ENCODE measurements at regions not wholly inside any gene's neighbourhood (a gene's known extent, or its start where the extent isn't known, plus 50 kb on each side); places are given as distances from the start of the nearest gene placed in this dataset.

GRCh38 chr2:22929998-22930397, 455.0 kb upstream of the KLHL29 start:
- POLR2A ChIA-PET = no interaction called here
- no peak overlapping the region for H3K4me3 ChIP-seq (ENCODE audit: low read depth, low read length)
- no peaks in the 10 kb centered on the region for H3K36me3 ChIP-seq (ENCODE audit: control insufficient read depth, insufficient read depth, low read length)
- CTCF ChIA-PET = no interaction called here
- TF ChIP-seq CTCF (IDR thresholded peaks at IDR 0.05; ENCODE audit: insufficient read depth, low read depth, low read length) = no peak
- DNase-seq (ENCODE audit: low read depth) = no peak
- H3K27me3 ChIP-seq (ENCODE audit: control insufficient read depth, insufficient read depth, low read length) = no peaks in the 10 kb centered on the region

GRCh38 chr2:22930781-22931180, 454.2 kb upstream of the KLHL29 start:
- CTCF ChIA-PET = no interaction called here
- POLR2A ChIA-PET = no interaction called here
- TF ChIP-seq CTCF (IDR thresholded peaks at IDR 0.05; ENCODE audit: insufficient read depth, low read depth, low read length) = no peak

GRCh38 chr2:22932288-22932687, 452.7 kb upstream of the KLHL29 start:
- ChIA-PET POLR2A (no interaction called here), CTCF (no interaction called here)
- no peak for DNase-seq (ENCODE audit: low read depth)
- Histone ChIP-seq H3K36me3 (ENCODE audit: control insufficient read depth, insufficient read depth, low read length) (no peaks in the 10 kb centered on the region), H3K27me3 (ENCODE audit: control insufficient read depth, insufficient read depth, low read length) (no peaks in the 10 kb centered on the region), H3K4me3 (ENCODE audit: low read depth, low read length) (no peak overlapping the region)
- TF ChIP-seq CTCF (IDR thresholded peaks at IDR 0.05; ENCODE audit: insufficient read depth, low read depth, low read length) = no peak

More at GRCh38 chr2:22930781-22931180, 454.2 kb upstream of the KLHL29 start:
- Histone ChIP-seq H3K27me3 (ENCODE audit: control insufficient read depth, insufficient read depth, low read length) (no peaks in the 10 kb centered on the region), H3K36me3 (ENCODE audit: control insufficient read depth, insufficient read depth, low read length) (no peaks in the 10 kb centered on the region), H3K4me3 (ENCODE audit: low read depth, low read length) (no peak overlapping the region)
- DNase-seq (ENCODE audit: low read depth) = no peak

- Histone ChIP-seq H3K4me3 (ENCODE audit: low read depth, low read length) (no peak overlapping the region), H3K36me3 (ENCODE audit: control insufficient read depth, insufficient read depth, low read length) (no peaks in the 10 kb centered on the region), H3K27me3 (ENCODE audit: control insufficient read depth, insufficient read depth, low read length) (no peaks in the 10 kb centered on the region)
- POLR2A ChIA-PET = interaction anchor here (0.6 kb wide), 1 partner anchor 828 kb away, joined by 3 read pairs; no protein-coding TSS in a partner anchor
- DNase-seq (ENCODE audit: low read depth) = no peak
- no peak for TF ChIP-seq CTCF (IDR thresholded peaks at IDR 0.05; ENCODE audit: insufficient read depth, low read depth, low read length)
- CTCF ChIA-PET = no interaction called here
These were observed 450.2 kb upstream of the KLHL29 start for GRCh38 chr2:22934747-22935146.

- ChIA-PET CTCF (no interaction called here), POLR2A (no interaction called here)
- DNase-seq (ENCODE audit: low read depth) = no peak
- Histone ChIP-seq H3K36me3 (ENCODE audit: control insufficient read depth, insufficient read depth, low read length) (no peaks in the 10 kb centered on the region), H3K27me3 (ENCODE audit: control insufficient read depth, insufficient read depth, low read length) (no peaks in the 10 kb centered on the region), H3K4me3 (ENCODE audit: low read depth, low read length) (no peak overlapping the region)
- TF ChIP-seq CTCF (IDR thresholded peaks at IDR 0.05; ENCODE audit: insufficient read depth, low read depth, low read length) = no peak
These were observed 442.5 kb upstream of the KLHL29 start for GRCh38 chr2:22942441-22942840.

Data from BJ (cell line).